Epithelial cell of esophagus (primary cell): ENCODE measurements at regions not wholly inside any gene's neighbourhood (a gene's known extent, or its start where the extent isn't known, plus 50 kb on each side); places are given as distances from the start of the nearest gene placed in this dataset.

Experiments
- DNase-seq: peaks from one replicate; pipeline ENCODE4 v3.0.0; 2010; ENCODE audit warnings: low read depth
- H3K4me3 ChIP-seq: 2 replicates; pipeline ENCODE4 v1.5.1; 2011; ENCODE audit warnings: mild to moderate bottlenecking, low read length, control low read depth
- TF ChIP-seq, protein P1 (sequence below): IDR thresholded peaks from 2 replicates; pipeline ENCODE4 v1.5.1; 2011; ENCODE audit warnings: low read depth, mild to moderate bottlenecking, low read length, control low read depth, inconsistent platforms; ENCODE audit not compliant: insufficient read depth; ENCODE audit errors: missing control alignments

DNA sequence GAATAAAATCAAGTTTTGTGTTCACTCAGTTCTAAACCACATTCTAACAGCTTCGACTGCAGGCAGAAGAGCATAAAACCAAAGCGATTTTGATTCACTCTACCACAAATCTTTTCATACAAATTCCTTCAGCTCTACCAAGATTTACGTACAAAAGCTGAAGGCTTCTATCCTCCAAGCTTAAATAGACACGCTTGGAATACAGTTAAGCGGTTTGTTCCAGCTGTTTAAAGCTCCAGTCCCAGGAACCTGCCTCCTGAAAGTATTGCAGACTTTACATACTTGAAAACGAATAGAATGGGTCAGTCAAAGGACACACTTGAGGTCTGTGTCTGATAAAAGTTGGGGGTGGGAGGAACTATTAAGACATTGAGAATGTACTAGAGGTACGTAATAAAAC, 102.9 kb downstream of the MPP7 start:
- TF ChIP-seq, protein P1, sequence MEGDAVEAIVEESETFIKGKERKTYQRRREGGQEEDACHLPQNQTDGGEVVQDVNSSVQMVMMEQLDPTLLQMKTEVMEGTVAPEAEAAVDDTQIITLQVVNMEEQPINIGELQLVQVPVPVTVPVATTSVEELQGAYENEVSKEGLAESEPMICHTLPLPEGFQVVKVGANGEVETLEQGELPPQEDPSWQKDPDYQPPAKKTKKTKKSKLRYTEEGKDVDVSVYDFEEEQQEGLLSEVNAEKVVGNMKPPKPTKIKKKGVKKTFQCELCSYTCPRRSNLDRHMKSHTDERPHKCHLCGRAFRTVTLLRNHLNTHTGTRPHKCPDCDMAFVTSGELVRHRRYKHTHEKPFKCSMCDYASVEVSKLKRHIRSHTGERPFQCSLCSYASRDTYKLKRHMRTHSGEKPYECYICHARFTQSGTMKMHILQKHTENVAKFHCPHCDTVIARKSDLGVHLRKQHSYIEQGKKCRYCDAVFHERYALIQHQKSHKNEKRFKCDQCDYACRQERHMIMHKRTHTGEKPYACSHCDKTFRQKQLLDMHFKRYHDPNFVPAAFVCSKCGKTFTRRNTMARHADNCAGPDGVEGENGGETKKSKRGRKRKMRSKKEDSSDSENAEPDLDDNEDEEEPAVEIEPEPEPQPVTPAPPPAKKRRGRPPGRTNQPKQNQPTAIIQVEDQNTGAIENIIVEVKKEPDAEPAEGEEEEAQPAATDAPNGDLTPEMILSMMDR = no peak
- H3K4me3 ChIP-seq = no peak overlapping the region
- no peak for DNase-seq

DNA sequence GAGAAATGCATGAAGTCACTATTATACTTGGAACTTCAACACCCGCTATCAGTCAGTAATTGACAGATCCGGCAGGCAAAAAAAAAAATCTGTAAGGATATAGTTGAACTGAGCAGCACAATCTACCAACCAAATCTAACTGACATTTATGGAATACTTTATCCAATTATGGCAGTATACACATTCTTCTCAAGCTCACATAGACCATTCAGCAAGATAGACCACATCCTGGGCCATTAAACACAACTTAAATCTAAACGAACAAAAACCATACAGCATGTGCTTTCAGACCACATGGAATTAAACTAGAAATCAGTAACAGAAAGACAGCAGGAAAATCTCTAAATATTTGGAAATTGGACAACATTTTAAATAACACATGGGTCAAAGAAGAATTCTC, 112.7 kb downstream of the MPP7 start:
- DNase-seq = no peak
- TF ChIP-seq, protein P1 = no peak
- H3K4me3 ChIP-seq = no peak overlapping the region

DNA sequence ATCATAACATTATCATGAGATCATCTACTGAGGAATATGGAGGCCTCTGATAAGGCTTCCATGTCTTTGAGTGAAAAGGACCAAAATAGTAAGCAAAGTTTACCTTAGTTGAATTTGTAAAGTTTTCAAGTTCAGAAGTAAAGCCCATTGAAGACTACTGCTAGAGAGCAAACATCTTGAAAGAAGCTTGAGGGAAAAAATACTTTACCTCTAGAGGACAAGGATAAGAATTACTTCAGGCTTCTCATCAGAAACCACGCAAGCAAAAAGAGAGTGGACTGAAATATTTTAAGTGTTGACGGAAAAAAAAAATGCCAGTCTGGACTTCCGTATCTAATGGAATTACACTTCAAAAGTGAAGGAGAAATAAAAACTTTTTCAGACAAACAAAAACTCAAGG, 114.3 kb downstream of the MPP7 start:
- TF ChIP-seq, protein P1 = no peak
- H3K4me3 ChIP-seq = no peak overlapping the region
- DNase-seq = no peak

DNA sequence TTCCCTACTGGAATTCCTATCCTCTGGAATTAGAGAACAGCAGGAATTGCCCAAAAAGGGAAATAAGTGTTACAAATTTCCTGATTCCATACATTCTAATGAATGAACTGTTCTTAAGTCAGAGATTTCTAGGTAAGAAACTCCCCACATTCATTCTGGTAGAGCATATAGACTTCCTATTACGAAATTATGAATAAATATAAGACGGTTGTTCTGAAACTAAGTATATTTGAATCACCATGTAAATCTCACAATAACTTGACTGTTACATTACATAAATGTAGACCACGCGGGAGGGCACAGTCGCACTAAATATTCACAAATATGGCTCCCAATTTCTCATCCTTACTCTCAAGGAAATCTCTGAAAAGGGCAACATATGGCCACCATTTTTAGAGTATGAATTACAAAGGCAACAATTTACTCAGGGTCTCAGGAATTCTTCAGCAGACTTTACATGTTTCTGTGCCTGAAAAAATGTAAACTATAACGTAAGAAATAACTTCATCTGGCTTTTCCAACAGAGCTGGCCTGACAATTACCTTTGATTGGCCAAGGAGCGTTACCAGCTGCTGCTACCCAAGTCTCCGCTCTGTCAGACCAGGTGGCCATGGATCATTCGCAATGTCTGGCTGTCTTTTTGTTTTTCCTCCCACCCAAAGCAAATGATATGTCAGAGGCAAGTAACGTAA, 115.8 kb downstream of the MPP7 start:
- no peak overlapping the region for H3K4me3 ChIP-seq

DNA sequence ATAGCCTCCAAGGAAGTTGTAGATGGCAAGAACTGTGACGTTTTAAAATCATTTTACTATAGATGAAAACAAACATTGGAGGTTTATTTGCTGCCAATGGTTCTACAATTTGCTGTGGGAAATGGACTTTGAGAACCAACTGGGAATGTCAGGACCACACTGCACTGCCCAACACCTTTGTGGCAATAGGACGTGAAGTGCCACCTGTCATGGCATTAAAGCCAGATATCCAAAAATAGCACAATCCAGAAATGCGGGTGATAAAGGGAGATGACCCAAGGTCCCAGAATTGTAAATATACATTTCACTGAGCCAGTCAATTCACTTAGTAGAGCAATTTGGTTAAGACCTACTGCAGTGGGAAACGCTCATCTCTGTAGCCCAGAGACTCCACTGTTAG, 116.4 kb downstream of the MPP7 start:
- DNase-seq = no peak
- TF ChIP-seq, protein P1 = no peak
- no peak overlapping the region for H3K4me3 ChIP-seq

More for the DNA sequence above, 115.8 kb downstream of the MPP7 start:
- DNase-seq = no peak
- TF ChIP-seq, protein P1 = no peak

DNA sequence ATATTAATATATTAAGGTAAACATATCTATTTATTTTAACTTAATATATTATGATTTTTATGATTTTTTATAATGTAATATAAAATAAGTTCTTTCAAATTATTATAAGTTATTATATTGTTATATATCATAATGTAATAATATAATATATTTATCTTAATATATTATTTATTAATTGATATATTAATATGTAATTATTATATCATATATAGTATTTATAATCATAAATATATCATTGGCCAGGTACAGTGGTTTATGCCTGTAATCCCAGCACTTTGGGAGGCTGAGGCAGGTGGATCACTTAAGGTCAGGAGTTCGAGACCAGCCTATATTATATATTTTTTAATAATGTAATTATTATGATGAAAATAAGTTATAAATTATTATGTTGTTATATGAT, 118.1 kb downstream of the MPP7 start:
- no peak overlapping the region for H3K4me3 ChIP-seq
- TF ChIP-seq, protein P1 = no peak
- DNase-seq = no peak

DNA sequence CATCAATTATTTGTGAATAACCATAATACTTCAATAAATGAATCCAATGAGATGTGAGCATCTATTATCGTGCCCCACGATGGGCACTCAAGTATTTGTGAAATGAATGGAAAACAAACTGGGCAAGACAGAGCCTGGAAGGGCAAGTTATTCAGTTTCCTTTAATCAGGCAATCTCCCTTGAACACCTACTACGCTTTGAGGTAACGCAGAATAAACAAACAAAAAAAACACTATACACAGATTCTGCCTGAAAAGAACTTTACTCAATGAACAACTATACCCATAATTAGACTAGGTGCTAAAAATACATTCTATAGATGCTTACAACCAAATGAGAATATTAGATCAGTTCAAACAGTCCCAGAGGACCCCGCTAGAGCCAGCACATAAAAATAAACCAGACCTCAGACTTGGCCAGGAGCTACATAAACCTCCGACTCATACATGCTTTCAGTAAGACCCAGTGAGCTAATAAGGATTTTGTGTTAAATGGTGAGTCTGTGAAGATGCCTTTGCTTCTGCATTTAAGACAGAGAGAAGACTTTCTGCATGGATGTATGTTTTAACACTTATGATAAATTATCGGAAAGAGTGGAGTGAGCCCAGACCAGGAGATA, 121.3 kb downstream of the MPP7 start:
- DNase-seq = no peak
- TF ChIP-seq, protein P1 = no peak
- no peak overlapping the region for H3K4me3 ChIP-seq
